Panc1 (cell line): ENCODE measurements at regions not wholly inside any gene's neighbourhood (a gene's known extent, or its start where the extent isn't known, plus 50 kb on each side); places are given as distances from the start of the nearest gene placed in this dataset.

ENCODE experiments used
- POLR2AphosphoS5 ChIP-seq: IDR thresholded peaks from 2 replicates; pipeline ENCODE4 v1.6.1; 2012; ENCODE audit warnings: mild to moderate bottlenecking, low read depth, low read length, moderate library complexity
- SIN3A ChIP-seq: IDR thresholded peaks from 2 replicates; pipeline ENCODE4 v1.6.1; 2012; ENCODE audit warnings: low read depth, mild to moderate bottlenecking, low read length, moderate library complexity, borderline replicate concordance; ENCODE audit not compliant: insufficient read depth
- TF ChIP-seq, protein P1 (sequence below): fragments of 450-650 bp; IDR thresholded peaks from 2 replicates; pipeline ENCODE4 v1.5.1; 2017; ENCODE audit warnings: mild to moderate bottlenecking
- TF ChIP-seq, protein P2 (sequence below), 2 experiments: IDR thresholded peaks; 2 replicates each; pipeline ENCODE4 v1.6.1; 2011 to 2012; ENCODE audit warnings: low read depth in 2 of 2, control low read depth in 1 of 2, low read length in 1 of 2, mild to moderate bottlenecking in 1 of 2, moderate library complexity in 1 of 2; ENCODE audit not compliant: insufficient read depth in 1 of 2

DNA sequence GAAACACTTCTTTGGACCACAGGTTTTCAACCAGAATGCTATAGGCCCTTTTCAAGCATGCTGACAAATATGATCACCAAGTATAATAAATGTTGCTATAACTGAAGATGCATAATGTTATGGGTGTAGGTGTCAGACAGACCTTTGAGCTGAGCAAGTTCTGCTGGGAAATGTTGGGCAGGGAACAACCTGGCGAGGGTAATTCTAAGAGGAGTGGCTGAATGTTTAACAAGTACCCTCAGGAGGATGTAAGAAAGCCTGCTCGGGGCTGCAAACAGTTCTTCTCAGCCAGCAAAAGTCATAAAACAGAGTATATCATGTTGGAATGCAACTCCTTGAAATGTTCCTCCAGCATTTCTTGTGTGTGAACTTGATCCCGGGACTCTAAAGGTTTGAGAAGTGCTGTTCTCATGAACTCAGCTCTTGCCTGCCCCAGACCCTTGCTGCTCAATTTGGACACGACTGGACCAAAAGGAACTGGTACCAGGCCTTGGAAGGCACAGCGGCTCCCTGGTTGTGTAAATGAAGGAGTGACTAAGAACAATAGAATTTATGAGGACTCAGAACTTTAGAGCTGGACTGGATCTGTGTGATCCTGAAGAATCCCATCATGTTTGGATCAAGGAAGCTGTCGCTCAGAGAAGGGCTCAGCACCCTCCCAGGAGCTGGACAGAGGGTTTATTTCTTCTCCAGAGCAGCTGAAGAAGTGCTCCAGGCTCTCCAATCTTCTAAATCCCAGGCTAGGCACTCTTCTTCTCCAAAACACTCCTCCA is 143.2 kb upstream of the ANK3 start:
- TF ChIP-seq, protein P1, sequence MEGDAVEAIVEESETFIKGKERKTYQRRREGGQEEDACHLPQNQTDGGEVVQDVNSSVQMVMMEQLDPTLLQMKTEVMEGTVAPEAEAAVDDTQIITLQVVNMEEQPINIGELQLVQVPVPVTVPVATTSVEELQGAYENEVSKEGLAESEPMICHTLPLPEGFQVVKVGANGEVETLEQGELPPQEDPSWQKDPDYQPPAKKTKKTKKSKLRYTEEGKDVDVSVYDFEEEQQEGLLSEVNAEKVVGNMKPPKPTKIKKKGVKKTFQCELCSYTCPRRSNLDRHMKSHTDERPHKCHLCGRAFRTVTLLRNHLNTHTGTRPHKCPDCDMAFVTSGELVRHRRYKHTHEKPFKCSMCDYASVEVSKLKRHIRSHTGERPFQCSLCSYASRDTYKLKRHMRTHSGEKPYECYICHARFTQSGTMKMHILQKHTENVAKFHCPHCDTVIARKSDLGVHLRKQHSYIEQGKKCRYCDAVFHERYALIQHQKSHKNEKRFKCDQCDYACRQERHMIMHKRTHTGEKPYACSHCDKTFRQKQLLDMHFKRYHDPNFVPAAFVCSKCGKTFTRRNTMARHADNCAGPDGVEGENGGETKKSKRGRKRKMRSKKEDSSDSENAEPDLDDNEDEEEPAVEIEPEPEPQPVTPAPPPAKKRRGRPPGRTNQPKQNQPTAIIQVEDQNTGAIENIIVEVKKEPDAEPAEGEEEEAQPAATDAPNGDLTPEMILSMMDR = no peak
- TF ChIP-seq POLR2AphosphoS5 (no peak), SIN3A (no peak)
- TF ChIP-seq, protein P2, sequence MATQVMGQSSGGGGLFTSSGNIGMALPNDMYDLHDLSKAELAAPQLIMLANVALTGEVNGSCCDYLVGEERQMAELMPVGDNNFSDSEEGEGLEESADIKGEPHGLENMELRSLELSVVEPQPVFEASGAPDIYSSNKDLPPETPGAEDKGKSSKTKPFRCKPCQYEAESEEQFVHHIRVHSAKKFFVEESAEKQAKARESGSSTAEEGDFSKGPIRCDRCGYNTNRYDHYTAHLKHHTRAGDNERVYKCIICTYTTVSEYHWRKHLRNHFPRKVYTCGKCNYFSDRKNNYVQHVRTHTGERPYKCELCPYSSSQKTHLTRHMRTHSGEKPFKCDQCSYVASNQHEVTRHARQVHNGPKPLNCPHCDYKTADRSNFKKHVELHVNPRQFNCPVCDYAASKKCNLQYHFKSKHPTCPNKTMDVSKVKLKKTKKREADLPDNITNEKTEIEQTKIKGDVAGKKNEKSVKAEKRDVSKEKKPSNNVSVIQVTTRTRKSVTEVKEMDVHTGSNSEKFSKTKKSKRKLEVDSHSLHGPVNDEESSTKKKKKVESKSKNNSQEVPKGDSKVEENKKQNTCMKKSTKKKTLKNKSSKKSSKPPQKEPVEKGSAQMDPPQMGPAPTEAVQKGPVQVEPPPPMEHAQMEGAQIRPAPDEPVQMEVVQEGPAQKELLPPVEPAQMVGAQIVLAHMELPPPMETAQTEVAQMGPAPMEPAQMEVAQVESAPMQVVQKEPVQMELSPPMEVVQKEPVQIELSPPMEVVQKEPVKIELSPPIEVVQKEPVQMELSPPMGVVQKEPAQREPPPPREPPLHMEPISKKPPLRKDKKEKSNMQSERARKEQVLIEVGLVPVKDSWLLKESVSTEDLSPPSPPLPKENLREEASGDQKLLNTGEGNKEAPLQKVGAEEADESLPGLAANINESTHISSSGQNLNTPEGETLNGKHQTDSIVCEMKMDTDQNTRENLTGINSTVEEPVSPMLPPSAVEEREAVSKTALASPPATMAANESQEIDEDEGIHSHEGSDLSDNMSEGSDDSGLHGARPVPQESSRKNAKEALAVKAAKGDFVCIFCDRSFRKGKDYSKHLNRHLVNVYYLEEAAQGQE (IDR thresholded peaks at IDR 0.05; ENCODE audit: insufficient read depth in 1 of 2, low read depth in 2 of 2, low read length in 1 of 2) = no peak
